K562 (cell line): ENCODE measurements at regions not wholly inside any gene's neighbourhood (a gene's known extent, or its start where the extent isn't known, plus 50 kb on each side); places are given as distances from the start of the nearest gene placed in this dataset.

Experiments used
- ATAC-seq: fragments of 200-7000 bp; cut with Tn5 transposase; 3 replicates; pipeline ENCODE4 v1.9.1; 2020; ENCODE audit warnings: moderate library complexity
- BruUV-seq: library from RNA; stranded (reverse); fragments of 400-500 nt; replicated peaks from 2 replicates; lab custom pipeline; 2021; lab: Mats Ljungman, UMichigan
- CTCF ChIA-PET: fragments of 300-600 bp; formaldehyde crosslinking; extraction: SDS; loops from one replicate; lab custom pipeline; 2021; ENCODE audit warnings: low intra/inter-chr PET ratio; lab: Yijun Ruan, JAX
- POLR2A ChIA-PET: fragments of 300-600, 350-650 bp; sonication (Branson Sonifier 250); formaldehyde crosslinking; extraction: SDS; loops from one replicate; lab custom pipeline; 2021; ENCODE audit warnings: antibody characterized with exemption, inconsistent platforms; lab: Yijun Ruan, JAX
- DNase-seq, 4 experiments: peaks; one replicate each; pipeline versions ENCODE4 v3.0.0 to v3.0.0-alpha.2; 2011 to 2018; ENCODE audit warnings: low spot score in 3 of 4, mixed read lengths in 3 of 4; ENCODE audit errors: extremely low read depth in 1 of 4
- FAIRE-seq: peaks from 2 replicates; lab custom pipeline; 2011; peaks lifted over from hg19 to GRCh38; lab: Jason Lieb, UNC
- H2AFZ ChIP-seq: 2 replicates; pipeline ENCODE4 v1.6.0; 2011; ENCODE audit warnings: low read depth, low read length, control low read depth, inconsistent platforms
- H3K27ac ChIP-seq: fragments of 200-600 bp; 3 replicates; pipeline ENCODE4 v1.8.0; 2011; ENCODE audit warnings: low read depth, mild to moderate bottlenecking, control low read depth, inconsistent platforms, low read length, moderate library complexity, mixed read lengths; ENCODE audit errors: extremely low read depth
- H3K27me3 ChIP-seq, 2 experiments: fragments of 300-600 bp in 1 of 2; 2 replicates in 1 of 2; 3 replicates in 1 of 2; pipeline versions ENCODE4 v1.6.0 to v1.8.0; 2011; ENCODE audit warnings: inconsistent platforms in 2 of 2, low read length in 2 of 2, mild to moderate bottlenecking in 1 of 2, mixed read lengths in 1 of 2, moderate library complexity in 1 of 2; ENCODE audit not compliant: control insufficient read depth in 2 of 2, insufficient read depth in 2 of 2
- H3K36me3 ChIP-seq: fragments of 300-600 bp; 3 replicates; pipeline ENCODE4 v1.8.0; 2011; ENCODE audit warnings: mild to moderate bottlenecking, low read length, inconsistent platforms; ENCODE audit not compliant: control insufficient read depth, insufficient read depth
- H3K4me1 ChIP-seq, 2 experiments: fragments of 200-600 bp in 1 of 2; replicated peaks in 1 of 2; 2 replicates in 1 of 2; 3 replicates in 1 of 2; pipeline versions ENCODE4 v1.5.1 to v1.8.0; 2011; ENCODE audit warnings: inconsistent platforms in 2 of 2, low read length in 2 of 2, mild to moderate bottlenecking in 1 of 2, mixed read lengths in 1 of 2, moderate library complexity in 1 of 2; ENCODE audit not compliant: control insufficient read depth in 2 of 2, insufficient read depth in 2 of 2
- H3K4me2 ChIP-seq: 2 replicates; pipeline ENCODE4 v1.6.1; 2011; ENCODE audit warnings: low read length, control low read depth, inconsistent platforms, mixed read lengths; ENCODE audit not compliant: insufficient read depth
- H3K4me3 ChIP-seq: fragments of 200-600 bp; sonication (generic), shearing (Covaris generic); 2 replicates; pipeline ENCODE4 v1.5.1; 2016; ENCODE audit warnings: control low read depth, inconsistent platforms
- H3K79me2 ChIP-seq: fragments of 200-600 bp; 3 replicates; pipeline ENCODE4 v1.8.0; 2011; ENCODE audit warnings: low read length, inconsistent platforms; ENCODE audit not compliant: control insufficient read depth, insufficient read depth
- H3K9ac ChIP-seq, 2 experiments: 2 replicates each; pipeline versions ENCODE4 v1.6.0 to v1.6.1; 2011; ENCODE audit warnings: low read depth in 2 of 2, low read length in 2 of 2, control low read depth in 1 of 2, inconsistent platforms in 1 of 2, mild to moderate bottlenecking in 1 of 2, mixed read lengths in 1 of 2; ENCODE audit not compliant: insufficient read depth in 1 of 2
- H3K9me1 ChIP-seq: one replicate; pipeline ENCODE4 v1.6.0; 2011; ENCODE audit warnings: inconsistent platforms, mild to moderate bottlenecking, low read length, moderate library complexity; ENCODE audit not compliant: control insufficient read depth, insufficient read depth
- H3K9me3 ChIP-seq: replicated peaks from 2 replicates; pipeline ENCODE4 v1.5.1; 2011; ENCODE audit warnings: low read depth, low read length, inconsistent platforms; ENCODE audit not compliant: control insufficient read depth, insufficient read depth
- H4K20me1 ChIP-seq: replicated peaks from 2 replicates; pipeline ENCODE4 v1.6.1; 2011; ENCODE audit warnings: low read length, inconsistent platforms, mixed read lengths; ENCODE audit not compliant: control insufficient read depth, insufficient read depth
- CHD2 ChIP-seq: IDR thresholded peaks from 2 replicates; pipeline ENCODE4 v1.6.1; 2011; ENCODE audit warnings: low read depth, low read length
- GABPB1 ChIP-seq: sonication (generic); formaldehyde crosslinking; IDR thresholded peaks from 2 replicates; pipeline ENCODE4 v1.8.0; 2022; ENCODE audit warnings: mild to moderate bottlenecking, missing genetic modification reagents
- GATAD2A ChIP-seq: fragments of 450-650 bp; IDR thresholded peaks from 2 replicates; pipeline ENCODE4 v1.6.1; 2017
- GATAD2B ChIP-seq: fragments of 450-650 bp; IDR thresholded peaks from 2 replicates; pipeline ENCODE4 v1.6.1; 2017; ENCODE audit warnings: mild to moderate bottlenecking, borderline replicate concordance
- HLTF ChIP-seq: fragments of 450-650 bp; IDR thresholded peaks from 2 replicates; pipeline ENCODE4 v1.6.1; 2016
- NELFE ChIP-seq: IDR thresholded peaks from 2 replicates; pipeline ENCODE4 v1.6.1; 2011; ENCODE audit warnings: mild to moderate bottlenecking; ENCODE audit not compliant: insufficient read depth, insufficient read length
- NFXL1 ChIP-seq: fragments of 450-650 bp; formaldehyde crosslinking; IDR thresholded peaks from 2 replicates; pipeline ENCODE4 v1.4.0; 2021; ENCODE audit warnings: mild to moderate bottlenecking
- SOX6 ChIP-seq: fragments of 450-650 bp; IDR thresholded peaks from 2 replicates; pipeline ENCODE4 v1.6.1; 2014; ENCODE audit warnings: mild to moderate bottlenecking
- XRCC3 ChIP-seq: fragments of 450-650 bp; IDR thresholded peaks from 2 replicates; pipeline ENCODE4 v1.6.1; 2017; ENCODE audit warnings: mild to moderate bottlenecking, moderate library complexity
- ZBTB11 ChIP-seq, 3 experiments: fragments of 200-800 bp in 1 of 3; fragments of 250-450 bp in 1 of 3; fragments of 450-650 bp in 1 of 3; sonication (Bioruptor Pico) in 1 of 3; sonication (Bioruptor generic) in 1 of 3; formaldehyde crosslinking in 1 of 3; IDR thresholded peaks; 2 replicates each; pipeline versions ENCODE4 v1.6.1 to v1.8.0; 2016 to 2022; ENCODE audit warnings: mild to moderate bottlenecking in 2 of 3, missing genetic modification characterization in 2 of 3, missing compliant biosample characterization in 1 of 3, moderate library complexity in 1 of 3
- ZNF699 ChIP-seq: fragments of 250-450 bp; sonication (Bioruptor Pico); IDR thresholded peaks from 2 replicates; pipeline ENCODE4 v1.8.0; 2021; ENCODE audit warnings: mild to moderate bottlenecking, moderate library complexity; ENCODE audit not compliant: insufficient replicate concordance
- ZNF778 ChIP-seq: fragments of 450-650 bp; formaldehyde crosslinking; IDR thresholded peaks from 2 replicates; pipeline ENCODE4 v1.4.0; 2020; ENCODE audit warnings: mild to moderate bottlenecking, moderate library complexity
- WGBS: fragments of 100-300 bp; shearing (Covaris generic); methylation state at CpG from one replicate; pipeline ENCODE4 v1.1.6; 2016; ENCODE audit warnings: low coverage, mixed read lengths; ENCODE audit not compliant: insufficient coverage; ENCODE audit errors: missing lambda C conversion rate; 5-methylcytosine and 5-hydroxymethylcytosine counted together
- in situ Hi-C: fragments of 300-500 bp; cut with MboI; formaldehyde crosslinking; loops from 4 replicates; pipeline ENCODE4 v1.15.0; 2018; ENCODE audit warnings: inconsistent platforms, mixed read lengths
- intact Hi-C: fragments of 100-400 bp; cut with micrococcal nuclease; formaldehyde crosslinking; loops from 2 replicates; pipeline ENCODE4 v1.14.2; 2022
- TF ChIP-seq, protein P1 (sequence below): fragments of 450-650 bp; formaldehyde crosslinking; IDR thresholded peaks from 2 replicates; pipeline ENCODE4 v1.4.0; 2022; ENCODE audit warnings: mild to moderate bottlenecking, moderate library complexity
- TF ChIP-seq, protein P2 (sequence below): sonication (generic); formaldehyde crosslinking; IDR thresholded peaks from 2 replicates; pipeline ENCODE4 v1.8.0; 2022; ENCODE audit warnings: mild to moderate bottlenecking, missing genetic modification reagents, borderline replicate concordance

DNA sequence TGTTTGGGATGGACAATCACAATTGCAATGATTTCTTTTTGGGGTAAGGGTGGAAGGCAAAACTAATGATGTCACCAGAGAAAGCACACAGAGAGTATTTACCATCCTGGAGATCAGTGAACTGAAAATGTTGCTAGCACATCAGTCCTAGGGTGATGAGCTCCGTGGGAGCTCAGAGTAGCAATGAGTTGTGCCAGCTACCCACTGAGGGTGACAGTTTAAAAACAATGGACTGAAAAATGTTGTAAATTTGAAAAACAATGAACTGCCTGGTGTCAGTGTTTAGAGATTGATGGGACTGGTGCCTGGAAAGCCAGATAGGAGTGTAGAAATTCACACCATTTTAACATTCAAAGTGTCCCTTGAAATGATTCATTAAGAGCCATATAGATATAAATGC is 198.5 kb downstream of the ATP23 start:
- Histone ChIP-seq H3K9ac (no peak overlapping the region), H3K36me3 (no peaks in the 10 kb centered on the region), H3K9me3 (no peaks in the 10 kb centered on the region), H3K79me2 (no peaks in the 10 kb centered on the region), H3K27ac (no peak overlapping the region), H3K4me3 (no peak overlapping the region), H2AFZ (no peak overlapping the region), H3K4me1 (no peaks in the 10 kb centered on the region), H3K9me1 (no peaks in the 10 kb centered on the region), H3K27me3 (no peaks in the 10 kb centered on the region), H3K4me2 (no peak overlapping the region), H4K20me1 (no peaks in the 10 kb centered on the region)
- no TSS peak for BruUV-seq
- FAIRE-seq (no peak), DNase-seq (no peak), ATAC-seq (no peak)
- CTCF ChIA-PET: no interaction called here
- intact Hi-C loops: no loop called here
- POLR2A ChIA-PET: no interaction called here
- 6% methylated on average over 1 of the region's 1 CpG for WGBS
- TF ChIP-seq ZNF778 (CRISPR knock-in tag): no peak
- no peak for TF ChIP-seq ZBTB11 (CRISPR knock-in tag; IDR thresholded peaks at IDR 0.05)
- TF ChIP-seq ZNF699 (CRISPR knock-in tag): no peak
- TF ChIP-seq HLTF: no peak
- TF ChIP-seq SOX6: no peak
- TF ChIP-seq, protein P1, sequence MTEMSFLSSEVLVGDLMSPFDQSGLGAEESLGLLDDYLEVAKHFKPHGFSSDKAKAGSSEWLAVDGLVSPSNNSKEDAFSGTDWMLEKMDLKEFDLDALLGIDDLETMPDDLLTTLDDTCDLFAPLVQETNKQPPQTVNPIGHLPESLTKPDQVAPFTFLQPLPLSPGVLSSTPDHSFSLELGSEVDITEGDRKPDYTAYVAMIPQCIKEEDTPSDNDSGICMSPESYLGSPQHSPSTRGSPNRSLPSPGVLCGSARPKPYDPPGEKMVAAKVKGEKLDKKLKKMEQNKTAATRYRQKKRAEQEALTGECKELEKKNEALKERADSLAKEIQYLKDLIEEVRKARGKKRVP (CRISPR knock-in tag): no peak
- TF ChIP-seq NELFE: no peak
- no peak for TF ChIP-seq CHD2
- no peak for TF ChIP-seq NFXL1 (CRISPR knock-in tag)
- no peak for TF ChIP-seq GATAD2A
- no peak for TF ChIP-seq GABPB1 (CRISPR knock-in tag)
- TF ChIP-seq XRCC3: no peak
- no peak for TF ChIP-seq GATAD2B
- TF ChIP-seq, protein P2, sequence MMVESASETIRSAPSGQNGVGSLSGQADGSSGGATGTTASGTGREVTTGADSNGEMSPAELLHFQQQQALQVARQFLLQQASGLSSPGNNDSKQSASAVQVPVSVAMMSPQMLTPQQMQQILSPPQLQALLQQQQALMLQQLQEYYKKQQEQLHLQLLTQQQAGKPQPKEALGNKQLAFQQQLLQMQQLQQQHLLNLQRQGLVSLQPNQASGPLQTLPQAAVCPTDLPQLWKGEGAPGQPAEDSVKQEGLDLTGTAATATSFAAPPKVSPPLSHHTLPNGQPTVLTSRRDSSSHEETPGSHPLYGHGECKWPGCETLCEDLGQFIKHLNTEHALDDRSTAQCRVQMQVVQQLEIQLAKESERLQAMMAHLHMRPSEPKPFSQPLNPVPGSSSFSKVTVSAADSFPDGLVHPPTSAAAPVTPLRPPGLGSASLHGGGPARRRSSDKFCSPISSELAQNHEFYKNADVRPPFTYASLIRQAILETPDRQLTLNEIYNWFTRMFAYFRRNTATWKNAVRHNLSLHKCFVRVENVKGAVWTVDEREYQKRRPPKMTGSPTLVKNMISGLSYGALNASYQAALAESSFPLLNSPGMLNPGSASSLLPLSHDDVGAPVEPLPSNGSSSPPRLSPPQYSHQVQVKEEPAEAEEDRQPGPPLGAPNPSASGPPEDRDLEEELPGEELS (CRISPR knock-in tag): no peak
- TF ChIP-seq, all 486 proteins: peak for 0
- in situ Hi-C loops: no loop called here
